ENCODE measurements at regions not wholly inside any gene's neighbourhood (a gene's known extent, or its start where the extent isn't known, plus 50 kb on each side); places are given as distances from the start of the nearest gene placed in this dataset.

GRCh38 chr16:61296305-61296704 is 739.9 kb downstream of the CDH8 start:
- no peak overlapping the region for H3K4me3 Mint-ChIP-seq
- intact Hi-C loops (cut with micrococcal nuclease) = no loop called here
- H3K9me3 Mint-ChIP-seq = peaks cover 5% of the 10 kb centered on the region
- no peaks in the 10 kb centered on the region for H3K4me1 Mint-ChIP-seq (ENCODE audit: low read depth)
- CTCF ChIA-PET = no interaction called here
- H3K27me3 Mint-ChIP-seq (ENCODE audit: low read depth) = no peaks in the 10 kb centered on the region
- H3K27ac Mint-ChIP-seq = no peak overlapping the region
- no peak for DNase-seq
- H3K36me3 Mint-ChIP-seq (ENCODE audit: low read depth) = no peaks in the 10 kb centered on the region

GRCh38 chr16:61295311-61295710 is 740.9 kb downstream of the CDH8 start:
- Mint-ChIP-seq H3K9me3 (peaks cover 2% of the 10 kb centered on the region), H3K36me3 (ENCODE audit: low read depth) (no peaks in the 10 kb centered on the region), H3K27ac (no peak overlapping the region), H3K27me3 (ENCODE audit: low read depth) (no peaks in the 10 kb centered on the region), H3K4me1 (ENCODE audit: low read depth) (no peaks in the 10 kb centered on the region), H3K4me3 (no peak overlapping the region)
- CTCF ChIA-PET = interaction anchor here (0.6 kb wide), 1 partner anchor 28 kb away, joined by 6 read pairs; no protein-coding TSS in a partner anchor
- DNase-seq = no peak
- intact Hi-C loops (cut with micrococcal nuclease) = no loop called here

GRCh38 chr16:61289141-61289540 is 747.1 kb downstream of the CDH8 start:
- H3K27ac Mint-ChIP-seq = no peak overlapping the region
- H3K36me3 Mint-ChIP-seq (ENCODE audit: low read depth) = no peaks in the 10 kb centered on the region
- intact Hi-C loops (cut with micrococcal nuclease) = no loop called here
- no peak overlapping the region for H3K4me3 Mint-ChIP-seq
- H3K27me3 Mint-ChIP-seq (ENCODE audit: low read depth) = no peaks in the 10 kb centered on the region
- CTCF ChIA-PET = no interaction called here
- H3K9me3 Mint-ChIP-seq = peaks cover 5% of the 10 kb centered on the region
- no peaks in the 10 kb centered on the region for H3K4me1 Mint-ChIP-seq (ENCODE audit: low read depth)
- no peak for DNase-seq

GRCh38 chr16:61277849-61278248 is 758.4 kb downstream of the CDH8 start:
- DNase-seq = no peak
- Mint-ChIP-seq H3K36me3 (ENCODE audit: low read depth) (no peaks in the 10 kb centered on the region), H3K4me1 (ENCODE audit: low read depth) (no peaks in the 10 kb centered on the region), H3K27me3 (ENCODE audit: low read depth) (no peaks in the 10 kb centered on the region), H3K27ac (no peak overlapping the region), H3K9me3 (peaks cover 19% of the 10 kb centered on the region), H3K4me3 (no peak overlapping the region)
- intact Hi-C loops (cut with micrococcal nuclease) = no loop called here
- CTCF ChIA-PET = interaction anchor here (1.3 kb wide), 1 partner anchor 11 kb away, joined by 3 read pairs; no protein-coding TSS in a partner anchor

GRCh38 chr16:61274211-61274610 is 762.0 kb downstream of the CDH8 start:
- H3K27me3 Mint-ChIP-seq (ENCODE audit: low read depth) = no peaks in the 10 kb centered on the region
- no peak overlapping the region for H3K27ac Mint-ChIP-seq
- intact Hi-C loops (cut with micrococcal nuclease) = no loop called here
- no peaks in the 10 kb centered on the region for H3K36me3 Mint-ChIP-seq (ENCODE audit: low read depth)
- H3K4me1 Mint-ChIP-seq (ENCODE audit: low read depth) = no peaks in the 10 kb centered on the region
- H3K9me3 Mint-ChIP-seq = peaks cover 17% of the 10 kb centered on the region
- CTCF ChIA-PET = no interaction called here
- DNase-seq = no peak
- H3K4me3 Mint-ChIP-seq = no peak overlapping the region

GRCh38 chr16:61270726-61271125 is 765.5 kb downstream of the CDH8 start:
- CTCF ChIA-PET = no interaction called here
- no peak overlapping the region for H3K4me3 Mint-ChIP-seq
- DNase-seq = no peak
- H3K36me3 Mint-ChIP-seq (ENCODE audit: low read depth) = no peaks in the 10 kb centered on the region
- no peaks in the 10 kb centered on the region for H3K4me1 Mint-ChIP-seq (ENCODE audit: low read depth)
- no peak overlapping the region for H3K27ac Mint-ChIP-seq
- intact Hi-C loops (cut with micrococcal nuclease) = no loop called here
- peaks cover 10% of the 10 kb centered on the region for H3K9me3 Mint-ChIP-seq
- no peaks in the 10 kb centered on the region for H3K27me3 Mint-ChIP-seq (ENCODE audit: low read depth)

- Mint-ChIP-seq H3K9me3 (peaks cover 7% of the 10 kb centered on the region), H3K27me3 (ENCODE audit: low read depth) (no peaks in the 10 kb centered on the region), H3K27ac (no peak overlapping the region), H3K4me1 (ENCODE audit: low read depth) (no peaks in the 10 kb centered on the region), H3K36me3 (ENCODE audit: low read depth) (no peaks in the 10 kb centered on the region), H3K4me3 (no peak overlapping the region)
- CTCF ChIA-PET = no interaction called here
- DNase-seq = no peak
- intact Hi-C loops (cut with micrococcal nuclease) = no loop called here
Measured at GRCh38 chr16:61263400-61263799, 772.8 kb downstream of the CDH8 start.

GRCh38 chr16:61261315-61261714 is 774.9 kb downstream of the CDH8 start:
- intact Hi-C loops (cut with micrococcal nuclease) = no loop called here
- Mint-ChIP-seq H3K4me3 (no peak overlapping the region), H3K27me3 (ENCODE audit: low read depth) (no peaks in the 10 kb centered on the region), H3K9me3 (peaks cover 8% of the 10 kb centered on the region), H3K36me3 (ENCODE audit: low read depth) (no peaks in the 10 kb centered on the region), H3K4me1 (ENCODE audit: low read depth) (no peaks in the 10 kb centered on the region), H3K27ac (no peak overlapping the region)
- no peak for DNase-seq
- CTCF ChIA-PET = no interaction called here

- CTCF ChIA-PET = no interaction called here
- H3K4me3 Mint-ChIP-seq = no peak overlapping the region
- intact Hi-C loops (cut with micrococcal nuclease) = no loop called here
Measured at GRCh38 chr16:61246592-61246991, 789.6 kb downstream of the CDH8 start.

GRCh38 chr16:61243954-61244353 is 792.3 kb downstream of the CDH8 start:
- CTCF ChIA-PET = interaction anchor here (0.6 kb wide), 1 partner anchor 841 kb away, joined by 4 read pairs; no protein-coding TSS in a partner anchor
- H3K27me3 Mint-ChIP-seq (ENCODE audit: low read depth) = no peaks in the 10 kb centered on the region
- DNase-seq = no peak
- intact Hi-C loops (cut with micrococcal nuclease) = no loop called here
- no peaks in the 10 kb centered on the region for H3K36me3 Mint-ChIP-seq (ENCODE audit: low read depth)
- H3K4me3 Mint-ChIP-seq = no peak overlapping the region
- no peak overlapping the region for H3K27ac Mint-ChIP-seq
- H3K9me3 Mint-ChIP-seq = peaks cover 7% of the 10 kb centered on the region
- no peaks in the 10 kb centered on the region for H3K4me1 Mint-ChIP-seq (ENCODE audit: low read depth)

More at GRCh38 chr16:61246592-61246991, 789.6 kb downstream of the CDH8 start:
- Mint-ChIP-seq H3K36me3 (ENCODE audit: low read depth) (no peaks in the 10 kb centered on the region), H3K27ac (no peak overlapping the region), H3K4me1 (ENCODE audit: low read depth) (no peaks in the 10 kb centered on the region), H3K27me3 (ENCODE audit: low read depth) (no peaks in the 10 kb centered on the region), H3K9me3 (peaks cover 7% of the 10 kb centered on the region)
- DNase-seq = no peak

GRCh38 chr16:61237884-61238485 is 798.3 kb downstream of the CDH8 start:
- CTCF ChIA-PET = no interaction called here
- no peak overlapping the region for H3K4me3 Mint-ChIP-seq
- H3K36me3 Mint-ChIP-seq (ENCODE audit: low read depth) = no peaks in the 10 kb centered on the region
- no peaks in the 10 kb centered on the region for H3K27me3 Mint-ChIP-seq (ENCODE audit: low read depth)
- intact Hi-C loops (cut with micrococcal nuclease) = no loop called here
- H3K9me3 Mint-ChIP-seq = peaks cover 9% of the 10 kb centered on the region
- no peak for DNase-seq
- no peak overlapping the region for H3K27ac Mint-ChIP-seq
- no peaks in the 10 kb centered on the region for H3K4me1 Mint-ChIP-seq (ENCODE audit: low read depth)

GRCh38 chr16:61233713-61234112 is 802.5 kb downstream of the CDH8 start:
- peaks cover 4% of the 10 kb centered on the region for H3K9me3 Mint-ChIP-seq
- H3K27ac Mint-ChIP-seq = no peak overlapping the region
- no peaks in the 10 kb centered on the region for H3K4me1 Mint-ChIP-seq (ENCODE audit: low read depth)
- H3K36me3 Mint-ChIP-seq (ENCODE audit: low read depth) = no peaks in the 10 kb centered on the region
- no peak for DNase-seq
- H3K4me3 Mint-ChIP-seq = no peak overlapping the region
- H3K27me3 Mint-ChIP-seq (ENCODE audit: low read depth) = no peaks in the 10 kb centered on the region
- CTCF ChIA-PET = no interaction called here
- intact Hi-C loops (cut with micrococcal nuclease) = no loop called here

GRCh38 chr16:61228371-61228770 is 807.9 kb downstream of the CDH8 start:
- H3K9me3 Mint-ChIP-seq = peaks cover 2% of the 10 kb centered on the region
- no peak overlapping the region for H3K4me3 Mint-ChIP-seq
- H3K4me1 Mint-ChIP-seq (ENCODE audit: low read depth) = no peaks in the 10 kb centered on the region
- intact Hi-C loops (cut with micrococcal nuclease) = no loop called here
- no peaks in the 10 kb centered on the region for H3K36me3 Mint-ChIP-seq (ENCODE audit: low read depth)
- DNase-seq = no peak
- no peak overlapping the region for H3K27ac Mint-ChIP-seq
- no peaks in the 10 kb centered on the region for H3K27me3 Mint-ChIP-seq (ENCODE audit: low read depth)
- CTCF ChIA-PET = no interaction called here
